ENCODE measurements at regions not wholly inside any gene's neighbourhood (a gene's known extent, or its start where the extent isn't known, plus 50 kb on each side); places are given as distances from the start of the nearest gene placed in this dataset.

DNA sequence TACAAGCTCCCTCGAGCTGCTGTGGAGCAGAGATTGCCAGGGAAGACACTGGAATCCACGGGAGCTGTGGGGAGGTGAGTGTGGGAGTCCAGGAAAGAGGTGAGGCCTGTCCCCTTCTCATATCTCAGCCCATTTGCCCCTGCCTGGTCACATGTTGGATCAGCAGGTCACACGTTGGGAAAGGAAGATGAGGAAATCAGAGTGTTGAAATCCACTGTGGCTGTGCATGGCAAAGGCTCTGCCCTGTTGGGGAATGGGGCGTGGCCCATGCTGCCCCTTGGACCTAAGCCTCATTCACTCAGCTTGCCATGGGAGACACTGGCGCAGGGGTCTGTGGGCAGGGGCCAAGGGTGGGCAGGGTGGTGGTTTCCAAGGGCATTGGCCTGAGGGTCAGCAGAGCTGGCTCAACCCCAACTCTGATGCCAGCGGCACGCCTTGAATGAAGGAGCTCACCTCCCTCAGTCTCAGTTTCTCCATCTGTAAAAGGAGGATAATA is 85.4 kb upstream of the CPEB4 start (continued):
- TF ChIP-seq ZNF460 (CRISPR knock-in tag; IDR thresholded peaks at IDR 0.05; ENCODE audit: borderline replicate concordance) (no peak; the same call in 1 of the 2 replicates), ZNF563 (CRISPR knock-in tag; IDR thresholded peaks at IDR 0.05) (peak; percentile 81; the same call in 1 of the 2 replicates), ZNF20 (CRISPR knock-in tag; IDR thresholded peaks at IDR 0.05) (no peak), HOXA5 (CRISPR knock-in tag; IDR thresholded peaks at IDR 0.05) (peak; percentile 96), ZNF207 (IDR thresholded peaks at IDR 0.05; ENCODE audit: borderline replicate concordance) (no peak), NCOA5 (CRISPR knock-in tag; IDR thresholded peaks at IDR 0.05) (no peak), ARNTL (CRISPR knock-in tag; IDR thresholded peaks at IDR 0.05) (peak; percentile 96), MAFK (conservative IDR thresholded peaks at IDR 0.05 in 1 of 2, IDR thresholded peaks at IDR 0.05 in 1 of 2; ENCODE audit: low read length in 2 of 2) (no peak), ZNF549 (CRISPR knock-in tag; IDR thresholded peaks at IDR 0.05) (no peak), JDP2 (CRISPR knock-in tag; IDR thresholded peaks at IDR 0.05; ENCODE audit: borderline replicate concordance) (no peak), CCDC6 (CRISPR knock-in tag; IDR thresholded peaks at IDR 0.05) (peak; percentile 97), ZSCAN30 (CRISPR knock-in tag; IDR thresholded peaks at IDR 0.05) (no peak), ZNF652 (CRISPR knock-in tag; IDR thresholded peaks at IDR 0.05; ENCODE audit: borderline replicate concordance, low read depth) (peak; percentile 35; the same call in 1 of the 2 replicates), FIP1L1 (IDR thresholded peaks at IDR 0.05; ENCODE audit: borderline replicate concordance, insufficient read depth, low read depth, low read length) (no peak)
- TF ChIP-seq, protein P1, sequence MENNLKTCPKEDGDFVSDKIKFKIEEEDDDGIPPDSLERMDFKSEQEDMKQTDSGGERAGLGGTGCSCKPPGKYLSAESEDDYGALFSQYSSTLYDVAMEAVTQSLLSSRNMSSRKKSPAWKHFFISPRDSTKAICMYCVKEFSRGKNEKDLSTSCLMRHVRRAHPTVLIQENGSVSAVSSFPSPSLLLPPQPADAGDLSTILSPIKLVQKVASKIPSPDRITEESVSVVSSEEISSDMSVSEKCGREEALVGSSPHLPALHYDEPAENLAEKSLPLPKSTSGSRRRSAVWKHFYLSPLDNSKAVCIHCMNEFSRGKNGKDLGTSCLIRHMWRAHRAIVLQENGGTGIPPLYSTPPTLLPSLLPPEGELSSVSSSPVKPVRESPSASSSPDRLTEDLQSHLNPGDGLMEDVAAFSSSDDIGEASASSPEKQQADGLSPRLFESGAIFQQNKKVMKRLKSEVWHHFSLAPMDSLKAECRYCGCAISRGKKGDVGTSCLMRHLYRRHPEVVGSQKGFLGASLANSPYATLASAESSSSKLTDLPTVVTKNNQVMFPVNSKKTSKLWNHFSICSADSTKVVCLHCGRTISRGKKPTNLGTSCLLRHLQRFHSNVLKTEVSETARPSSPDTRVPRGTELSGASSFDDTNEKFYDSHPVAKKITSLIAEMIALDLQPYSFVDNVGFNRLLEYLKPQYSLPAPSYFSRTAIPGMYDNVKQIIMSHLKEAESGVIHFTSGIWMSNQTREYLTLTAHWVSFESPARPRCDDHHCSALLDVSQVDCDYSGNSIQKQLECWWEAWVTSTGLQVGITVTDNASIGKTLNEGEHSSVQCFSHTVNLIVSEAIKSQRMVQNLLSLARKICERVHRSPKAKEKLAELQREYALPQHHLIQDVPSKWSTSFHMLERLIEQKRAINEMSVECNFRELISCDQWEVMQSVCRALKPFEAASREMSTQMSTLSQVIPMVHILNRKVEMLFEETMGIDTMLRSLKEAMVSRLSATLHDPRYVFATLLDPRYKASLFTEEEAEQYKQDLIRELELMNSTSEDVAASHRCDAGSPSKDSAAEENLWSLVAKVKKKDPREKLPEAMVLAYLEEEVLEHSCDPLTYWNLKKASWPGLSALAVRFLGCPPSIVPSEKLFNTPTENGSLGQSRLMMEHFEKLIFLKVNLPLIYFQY (CRISPR knock-in tag; IDR thresholded peaks at IDR 0.05; ENCODE audit: borderline replicate concordance): peak; percentile 58; the same call in 1 of the 2 replicates
- TF ChIP-seq, protein P2, sequence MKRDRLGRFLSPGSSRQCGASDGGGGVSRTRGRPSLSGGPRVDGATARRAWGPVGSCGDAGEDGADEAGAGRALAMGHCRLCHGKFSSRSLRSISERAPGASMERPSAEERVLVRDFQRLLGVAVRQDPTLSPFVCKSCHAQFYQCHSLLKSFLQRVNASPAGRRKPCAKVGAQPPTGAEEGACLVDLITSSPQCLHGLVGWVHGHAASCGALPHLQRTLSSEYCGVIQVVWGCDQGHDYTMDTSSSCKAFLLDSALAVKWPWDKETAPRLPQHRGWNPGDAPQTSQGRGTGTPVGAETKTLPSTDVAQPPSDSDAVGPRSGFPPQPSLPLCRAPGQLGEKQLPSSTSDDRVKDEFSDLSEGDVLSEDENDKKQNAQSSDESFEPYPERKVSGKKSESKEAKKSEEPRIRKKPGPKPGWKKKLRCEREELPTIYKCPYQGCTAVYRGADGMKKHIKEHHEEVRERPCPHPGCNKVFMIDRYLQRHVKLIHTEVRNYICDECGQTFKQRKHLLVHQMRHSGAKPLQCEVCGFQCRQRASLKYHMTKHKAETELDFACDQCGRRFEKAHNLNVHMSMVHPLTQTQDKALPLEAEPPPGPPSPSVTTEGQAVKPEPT (CRISPR knock-in tag; IDR thresholded peaks at IDR 0.05; ENCODE audit: low read depth): peak; percentile 71; the same call in 1 of the 2 replicates
- TF ChIP-seq, protein P3, sequence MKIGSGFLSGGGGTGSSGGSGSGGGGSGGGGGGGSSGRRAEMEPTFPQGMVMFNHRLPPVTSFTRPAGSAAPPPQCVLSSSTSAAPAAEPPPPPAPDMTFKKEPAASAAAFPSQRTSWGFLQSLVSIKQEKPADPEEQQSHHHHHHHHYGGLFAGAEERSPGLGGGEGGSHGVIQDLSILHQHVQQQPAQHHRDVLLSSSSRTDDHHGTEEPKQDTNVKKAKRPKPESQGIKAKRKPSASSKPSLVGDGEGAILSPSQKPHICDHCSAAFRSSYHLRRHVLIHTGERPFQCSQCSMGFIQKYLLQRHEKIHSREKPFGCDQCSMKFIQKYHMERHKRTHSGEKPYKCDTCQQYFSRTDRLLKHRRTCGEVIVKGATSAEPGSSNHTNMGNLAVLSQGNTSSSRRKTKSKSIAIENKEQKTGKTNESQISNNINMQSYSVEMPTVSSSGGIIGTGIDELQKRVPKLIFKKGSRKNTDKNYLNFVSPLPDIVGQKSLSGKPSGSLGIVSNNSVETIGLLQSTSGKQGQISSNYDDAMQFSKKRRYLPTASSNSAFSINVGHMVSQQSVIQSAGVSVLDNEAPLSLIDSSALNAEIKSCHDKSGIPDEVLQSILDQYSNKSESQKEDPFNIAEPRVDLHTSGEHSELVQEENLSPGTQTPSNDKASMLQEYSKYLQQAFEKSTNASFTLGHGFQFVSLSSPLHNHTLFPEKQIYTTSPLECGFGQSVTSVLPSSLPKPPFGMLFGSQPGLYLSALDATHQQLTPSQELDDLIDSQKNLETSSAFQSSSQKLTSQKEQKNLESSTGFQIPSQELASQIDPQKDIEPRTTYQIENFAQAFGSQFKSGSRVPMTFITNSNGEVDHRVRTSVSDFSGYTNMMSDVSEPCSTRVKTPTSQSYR (CRISPR knock-in tag; IDR thresholded peaks at IDR 0.05; ENCODE audit: borderline replicate concordance): peak; percentile 78; the same call in 1 of the 2 replicates
- TF ChIP-seq, protein P4, sequence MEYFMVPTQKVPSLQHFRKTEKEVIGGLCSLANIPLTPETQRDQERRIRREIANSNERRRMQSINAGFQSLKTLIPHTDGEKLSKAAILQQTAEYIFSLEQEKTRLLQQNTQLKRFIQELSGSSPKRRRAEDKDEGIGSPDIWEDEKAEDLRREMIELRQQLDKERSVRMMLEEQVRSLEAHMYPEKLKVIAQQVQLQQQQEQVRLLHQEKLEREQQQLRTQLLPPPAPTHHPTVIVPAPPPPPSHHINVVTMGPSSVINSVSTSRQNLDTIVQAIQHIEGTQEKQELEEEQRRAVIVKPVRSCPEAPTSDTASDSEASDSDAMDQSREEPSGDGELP (IDR thresholded peaks at IDR 0.05; ENCODE audit: borderline replicate concordance, low read depth): peak; percentile 69; the same call in 1 of the 2 replicates
- TF ChIP-seq, protein P5, sequence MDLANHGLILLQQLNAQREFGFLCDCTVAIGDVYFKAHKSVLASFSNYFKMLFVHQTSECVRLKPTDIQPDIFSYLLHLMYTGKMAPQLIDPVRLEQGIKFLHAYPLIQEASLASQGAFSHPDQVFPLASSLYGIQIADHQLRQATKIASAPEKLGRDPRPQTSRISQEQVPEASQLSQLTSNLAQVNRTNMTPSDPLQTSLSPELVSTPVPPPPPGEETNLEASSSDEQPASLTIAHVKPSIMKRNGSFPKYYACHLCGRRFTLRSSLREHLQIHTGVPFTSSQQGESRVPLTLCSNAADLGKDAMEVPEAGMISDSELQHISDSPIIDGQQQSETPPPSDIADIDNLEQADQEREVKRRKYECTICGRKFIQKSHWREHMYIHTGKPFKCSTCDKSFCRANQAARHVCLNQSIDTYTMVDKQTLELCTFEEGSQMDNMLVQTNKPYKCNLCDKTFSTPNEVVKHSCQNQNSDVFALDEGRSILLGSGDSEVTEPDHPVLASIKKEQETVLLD (CRISPR knock-in tag; IDR thresholded peaks at IDR 0.05; ENCODE audit: low read depth): no peak

All from HepG2 (cell line).